ENCODE measurements at regions not wholly inside any gene's neighbourhood (a gene's known extent, or its start where the extent isn't known, plus 50 kb on each side); places are given as distances from the start of the nearest gene placed in this dataset.

GRCh38 chr6:95248499-95248898, 328.8 kb upstream of the MANEA start:
- ATAC-seq = no peak
- H3K4me1 Mint-ChIP-seq = no peaks in the 10 kb centered on the region
- no peaks in the 10 kb centered on the region for H3K27me3 Mint-ChIP-seq
- no peak overlapping the region for H3K4me3 Mint-ChIP-seq
- H3K27ac Mint-ChIP-seq = no peak overlapping the region
- H3K36me3 Mint-ChIP-seq = no peaks in the 10 kb centered on the region
- H3K9me3 Mint-ChIP-seq = no peaks in the 10 kb centered on the region

GRCh38 chr6:95249175-95249574, 328.2 kb upstream of the MANEA start:
- no peaks in the 10 kb centered on the region for H3K36me3 Mint-ChIP-seq
- H3K27me3 Mint-ChIP-seq = no peaks in the 10 kb centered on the region
- no peak overlapping the region for H3K4me3 Mint-ChIP-seq
- H3K27ac Mint-ChIP-seq = no peak overlapping the region
- H3K4me1 Mint-ChIP-seq = no peaks in the 10 kb centered on the region
- H3K9me3 Mint-ChIP-seq = no peaks in the 10 kb centered on the region
- no peak for ATAC-seq

- H3K4me1 Mint-ChIP-seq = no peaks in the 10 kb centered on the region
- H3K9me3 Mint-ChIP-seq = no peaks in the 10 kb centered on the region
- H3K36me3 Mint-ChIP-seq = no peaks in the 10 kb centered on the region
- no peaks in the 10 kb centered on the region for H3K27me3 Mint-ChIP-seq
- H3K27ac Mint-ChIP-seq = no peak overlapping the region
- ATAC-seq = no peak
- no peak overlapping the region for H3K4me3 Mint-ChIP-seq
Measured at GRCh38 chr6:95249661-95250060, 327.7 kb upstream of the MANEA start.

- no peak for ATAC-seq
- H3K4me1 Mint-ChIP-seq = no peaks in the 10 kb centered on the region
Measured at GRCh38 chr6:95263840-95264239, 313.5 kb upstream of the MANEA start.

GRCh38 chr6:95266537-95267258, 310.6 kb upstream of the MANEA start:
- no peaks in the 10 kb centered on the region for H3K27me3 Mint-ChIP-seq
- H3K4me1 Mint-ChIP-seq = no peaks in the 10 kb centered on the region
- H3K27ac Mint-ChIP-seq = no peak overlapping the region
- ATAC-seq = no peak
- no peak overlapping the region for H3K4me3 Mint-ChIP-seq
- H3K9me3 Mint-ChIP-seq = no peaks in the 10 kb centered on the region
- H3K36me3 Mint-ChIP-seq = no peaks in the 10 kb centered on the region

More at GRCh38 chr6:95263840-95264239, 313.5 kb upstream of the MANEA start:
- Mint-ChIP-seq H3K27me3 (no peaks in the 10 kb centered on the region), H3K9me3 (no peaks in the 10 kb centered on the region), H3K27ac (no peak overlapping the region), H3K4me3 (no peak overlapping the region), H3K36me3 (no peaks in the 10 kb centered on the region)

- Mint-ChIP-seq H3K27ac (no peak overlapping the region), H3K36me3 (no peaks in the 10 kb centered on the region), H3K4me3 (no peak overlapping the region), H3K4me1 (no peaks in the 10 kb centered on the region), H3K27me3 (no peaks in the 10 kb centered on the region), H3K9me3 (no peaks in the 10 kb centered on the region)
- ATAC-seq = no peak
Measured at GRCh38 chr6:95274686-95275235, 302.6 kb upstream of the MANEA start.

- no peak overlapping the region for H3K27ac Mint-ChIP-seq
Measured at GRCh38 chr6:95279616-95280015, 297.7 kb upstream of the MANEA start.

GRCh38 chr6:95280686-95281273, 296.6 kb upstream of the MANEA start:
- Mint-ChIP-seq H3K36me3 (no peaks in the 10 kb centered on the region), H3K27ac (no peak overlapping the region), H3K4me3 (no peak overlapping the region), H3K9me3 (no peaks in the 10 kb centered on the region), H3K4me1 (no peaks in the 10 kb centered on the region), H3K27me3 (no peaks in the 10 kb centered on the region)
- no peak for ATAC-seq

More at GRCh38 chr6:95279616-95280015, 297.7 kb upstream of the MANEA start:
- ATAC-seq = no peak
- no peaks in the 10 kb centered on the region for H3K36me3 Mint-ChIP-seq
- H3K27me3 Mint-ChIP-seq = no peaks in the 10 kb centered on the region
- H3K4me3 Mint-ChIP-seq = no peak overlapping the region
- no peaks in the 10 kb centered on the region for H3K4me1 Mint-ChIP-seq
- H3K9me3 Mint-ChIP-seq = no peaks in the 10 kb centered on the region

GRCh38 chr6:95285881-95286280, 291.5 kb upstream of the MANEA start:
- Mint-ChIP-seq H3K36me3 (no peaks in the 10 kb centered on the region), H3K4me1 (no peaks in the 10 kb centered on the region), H3K4me3 (no peak overlapping the region), H3K27me3 (no peaks in the 10 kb centered on the region), H3K27ac (no peak overlapping the region), H3K9me3 (no peaks in the 10 kb centered on the region)
- no peak for ATAC-seq

GRCh38 chr6:95286874-95287273, 290.5 kb upstream of the MANEA start:
- Mint-ChIP-seq H3K36me3 (no peaks in the 10 kb centered on the region), H3K4me3 (no peak overlapping the region), H3K27me3 (no peaks in the 10 kb centered on the region), H3K4me1 (no peaks in the 10 kb centered on the region), H3K9me3 (no peaks in the 10 kb centered on the region), H3K27ac (no peak overlapping the region)
- no peak for ATAC-seq

- Mint-ChIP-seq H3K4me3 (no peak overlapping the region), H3K4me1 (no peaks in the 10 kb centered on the region), H3K27me3 (no peaks in the 10 kb centered on the region), H3K9me3 (no peaks in the 10 kb centered on the region), H3K27ac (no peak overlapping the region), H3K36me3 (no peaks in the 10 kb centered on the region)
- ATAC-seq = no peak
Measured at GRCh38 chr6:95288251-95288650, 289.1 kb upstream of the MANEA start.

GRCh38 chr6:95292011-95292410, 285.3 kb upstream of the MANEA start:
- Mint-ChIP-seq H3K27me3 (no peaks in the 10 kb centered on the region), H3K4me1 (no peaks in the 10 kb centered on the region), H3K4me3 (no peak overlapping the region), H3K36me3 (no peaks in the 10 kb centered on the region), H3K9me3 (no peaks in the 10 kb centered on the region), H3K27ac (no peak overlapping the region)
- no peak for ATAC-seq

- Mint-ChIP-seq H3K4me1 (no peaks in the 10 kb centered on the region), H3K27me3 (no peaks in the 10 kb centered on the region), H3K36me3 (no peaks in the 10 kb centered on the region), H3K4me3 (no peak overlapping the region), H3K9me3 (no peaks in the 10 kb centered on the region), H3K27ac (no peak overlapping the region)
- no peak for ATAC-seq
Measured at GRCh38 chr6:95293257-95293656, 284.1 kb upstream of the MANEA start.

GRCh38 chr6:95294043-95294442, 283.3 kb upstream of the MANEA start:
- Mint-ChIP-seq H3K27me3 (no peaks in the 10 kb centered on the region), H3K36me3 (no peaks in the 10 kb centered on the region), H3K27ac (no peak overlapping the region), H3K9me3 (no peaks in the 10 kb centered on the region), H3K4me1 (no peaks in the 10 kb centered on the region), H3K4me3 (no peak overlapping the region)
- peak; percentile 24 for ATAC-seq

GRCh38 chr6:95309545-95309944, 267.8 kb upstream of the MANEA start:
- Mint-ChIP-seq H3K4me3 (no peak overlapping the region), H3K9me3 (no peaks in the 10 kb centered on the region), H3K4me1 (no peaks in the 10 kb centered on the region), H3K36me3 (no peaks in the 10 kb centered on the region), H3K27ac (no peak overlapping the region), H3K27me3 (no peaks in the 10 kb centered on the region)
- ATAC-seq = no peak

- no peak for ATAC-seq
- Mint-ChIP-seq H3K27ac (no peak overlapping the region), H3K9me3 (no peaks in the 10 kb centered on the region)
Measured at GRCh38 chr6:95318137-95318536, 259.2 kb upstream of the MANEA start.

More at GRCh38 chr6:95318137-95318536, 259.2 kb upstream of the MANEA start:
- Mint-ChIP-seq H3K4me1 (no peaks in the 10 kb centered on the region), H3K36me3 (no peaks in the 10 kb centered on the region), H3K4me3 (no peak overlapping the region), H3K27me3 (no peaks in the 10 kb centered on the region)
